ENCODE measurements at regions not wholly inside any gene's neighbourhood (a gene's known extent, or its start where the extent isn't known, plus 50 kb on each side); places are given as distances from the start of the nearest gene placed in this dataset.
A peak's percentile ranks its signal among the peaks of the same experiment; 100 is the strongest.

GRCh38 chr9:30932226-30932625 is 1452.2 kb upstream of the ACO1 start:
- H2AFZ ChIP-seq (ENCODE audit: low read depth, low read length, poor library complexity, severe bottlenecking): no peak overlapping the region
- ATAC-seq (no peak), DNase-seq (ENCODE audit: low read depth, low spot score) (peak; percentile 0)
- H4K20me1 ChIP-seq (ENCODE audit: insufficient read depth): no peaks in the 10 kb centered on the region
- CTCF ChIA-PET: no interaction called here
- no peaks in the 10 kb centered on the region; a peak in 1 of 4 replicates for H3K9me3 ChIP-seq (ENCODE audit: control insufficient read depth in 1 of 2, insufficient read depth in 1 of 2, low read depth in 1 of 2, low read length in 2 of 2)
- POLR2A ChIA-PET: no interaction called here
- intact Hi-C loops (cut with micrococcal nuclease): no loop called here
- no peak overlapping the region for H3K4me3 ChIP-seq (replicated peaks in 1 of 2; ENCODE audit: low read depth in 1 of 2, low read length in 2 of 2)
- no peaks in the 10 kb centered on the region for H3K9me2 ChIP-seq (ENCODE audit: insufficient read depth)
- H3K9ac ChIP-seq (ENCODE audit: low read length): no peak overlapping the region
- no peak overlapping the region for H3K4me2 ChIP-seq (ENCODE audit: low read length)
- H3K4me1 ChIP-seq (ENCODE audit: control insufficient read depth in 1 of 2, insufficient read depth in 2 of 2, low read length in 2 of 2): no peaks in the 10 kb centered on the region
- RAD21 ChIA-PET (ENCODE audit: low non-redundant PET in 1 of 2, low total read pairs in 2 of 2, uncharacterized antibody in 2 of 2, unreplicated experiment in 2 of 2): no interaction called here
- no peaks in the 10 kb centered on the region for H3K27me3 ChIP-seq (ENCODE audit: insufficient read depth, low read length)
- no TSS peak for BruUV-seq (replicated peaks)
- H3K36me3 ChIP-seq (ENCODE audit: control insufficient read depth in 1 of 2, insufficient read depth in 2 of 2, low read length in 2 of 2): no peaks in the 10 kb centered on the region
- TF ChIP-seq ELF1 (IDR thresholded peaks at IDR 0.05; ENCODE audit: borderline replicate concordance, low read depth) (no peak), SRF (IDR thresholded peaks at IDR 0.05; ENCODE audit: low read depth) (no peak), TCF7L2 (IDR thresholded peaks at IDR 0.05; ENCODE audit: borderline replicate concordance, extremely low read depth, insufficient read depth, insufficient read length) (no peak), EGR1 (IDR thresholded peaks at IDR 0.05; ENCODE audit: low read depth) (no peak), POLR2A (IDR thresholded peaks at IDR 0.05; ENCODE audit: borderline replicate concordance, extremely low read depth, insufficient read depth, insufficient read length) (no peak), YY1 (IDR thresholded peaks at IDR 0.05; ENCODE audit: extremely low read depth, insufficient replicate concordance, low read depth, low read length) (no peak)
- H3K27ac ChIP-seq (ENCODE audit: low read depth, low read length): no peak overlapping the region
- no peaks in the 10 kb centered on the region for H3K79me2 ChIP-seq (ENCODE audit: insufficient read depth, low read length)

GRCh38 chr9:30935730-30936129 is 1448.7 kb upstream of the ACO1 start:
- no peak overlapping the region for H3K4me3 ChIP-seq (replicated peaks in 1 of 2; ENCODE audit: low read depth in 1 of 2, low read length in 2 of 2)
- H3K9me2 ChIP-seq (ENCODE audit: insufficient read depth): no peaks in the 10 kb centered on the region
- H3K4me1 ChIP-seq (ENCODE audit: control insufficient read depth in 1 of 2, insufficient read depth in 2 of 2, low read length in 2 of 2): no peaks in the 10 kb centered on the region
- no peak for TF ChIP-seq CEBPB (IDR thresholded peaks at IDR 0.05; ENCODE audit: low read depth)
- no peak for TF ChIP-seq EZH2phosphoT487 (IDR thresholded peaks at IDR 0.05; ENCODE audit: borderline replicate concordance)
- TF ChIP-seq ZBTB33 (IDR thresholded peaks at IDR 0.05; ENCODE audit: extremely low read depth, insufficient replicate concordance, low read length): no peak
- TF ChIP-seq FOSL1 (IDR thresholded peaks at IDR 0.05; ENCODE audit: low read depth): no peak
- no peak for TF ChIP-seq CBX3 (IDR thresholded peaks at IDR 0.05; ENCODE audit: low read depth)
- intact Hi-C loops (cut with micrococcal nuclease): no loop called here
- no peaks in the 10 kb centered on the region for H4K20me1 ChIP-seq (ENCODE audit: insufficient read depth)
- no peaks in the 10 kb centered on the region for H3K27me3 ChIP-seq (ENCODE audit: insufficient read depth, low read length)
- H3K4me2 ChIP-seq (ENCODE audit: low read length): no peak overlapping the region
- no TSS peak for BruUV-seq (replicated peaks)
- no peak for ATAC-seq
- CTCF ChIA-PET: no interaction called here
- H2AFZ ChIP-seq (ENCODE audit: low read depth, low read length, poor library complexity, severe bottlenecking): no peak overlapping the region
- H3K79me2 ChIP-seq (ENCODE audit: insufficient read depth, low read length): no peaks in the 10 kb centered on the region
- no peaks in the 10 kb centered on the region for H3K36me3 ChIP-seq (ENCODE audit: control insufficient read depth in 1 of 2, insufficient read depth in 2 of 2, low read length in 2 of 2)
- no peak overlapping the region for H3K9ac ChIP-seq (ENCODE audit: low read length)
- no peak for DNase-seq (ENCODE audit: low read depth, low spot score)
- H3K27ac ChIP-seq (ENCODE audit: low read depth, low read length): no peak overlapping the region
- RAD21 ChIA-PET (ENCODE audit: low non-redundant PET in 1 of 2, low total read pairs in 2 of 2, uncharacterized antibody in 2 of 2, unreplicated experiment in 2 of 2): interaction anchor here in 1 of 2 experiments (0.7 kb wide), 1 partner anchor 198 kb away, joined by 3 read pairs; no protein-coding TSS in a partner anchor
- H3K9me3 ChIP-seq (ENCODE audit: control insufficient read depth in 1 of 2, insufficient read depth in 1 of 2, low read depth in 1 of 2, low read length in 2 of 2): no peaks in the 10 kb centered on the region; a peak in 1 of 4 replicates
- POLR2A ChIA-PET: no interaction called here
